Endodermal cell (in vitro differentiated cells): ENCODE measurements at regions not wholly inside any gene's neighbourhood (a gene's known extent, or its start where the extent isn't known, plus 50 kb on each side); places are given as distances from the start of the nearest gene placed in this dataset.

Experiments
- DNase-seq: peaks from one replicate; pipeline ENCODE4 v3.0.0-alpha.2; 2017
- H3K27ac ChIP-seq: 2 replicates; pipeline ENCODE4 v1.5.1; 2013; ENCODE audit warnings: mild to moderate bottlenecking, low read depth, low read length, moderate library complexity
- H3K27me3 ChIP-seq: 2 replicates; pipeline ENCODE4 v1.6.1; 2013; ENCODE audit warnings: mild to moderate bottlenecking, low read length, moderate library complexity; ENCODE audit not compliant: insufficient read depth, control insufficient read depth, poor library complexity, severe bottlenecking
- H3K36me3 ChIP-seq: 2 replicates; pipeline ENCODE4 v1.7.0; 2013; ENCODE audit warnings: mild to moderate bottlenecking, low read length, moderate library complexity; ENCODE audit not compliant: control insufficient read depth, insufficient read depth
- H3K4me1 ChIP-seq: one replicate; pipeline ENCODE4 v1.7.0; 2013; ENCODE audit warnings: low read length; ENCODE audit not compliant: control insufficient read depth, insufficient read depth
- H3K4me3 ChIP-seq: 2 replicates; pipeline ENCODE4 v1.5.1; 2013; ENCODE audit warnings: mild to moderate bottlenecking, low read length, moderate library complexity
- H3K9ac ChIP-seq: 2 replicates; pipeline ENCODE4 v1.6.1; 2013; ENCODE audit warnings: mild to moderate bottlenecking, low read length, moderate library complexity; ENCODE audit not compliant: poor library complexity, severe bottlenecking; ENCODE audit errors: extremely low read depth
- H3K9me3 ChIP-seq: 2 replicates; pipeline ENCODE4 v1.6.1; 2013; ENCODE audit warnings: mild to moderate bottlenecking, low read length, moderate library complexity; ENCODE audit not compliant: control insufficient read depth
- H3K27ac Mint-ChIP-seq: 2 replicates; pipeline ENCODE4 v1.8.0; 2020; ENCODE audit warnings: mixed read lengths
- H3K27me3 Mint-ChIP-seq: 2 replicates; pipeline ENCODE4 v1.8.0; 2021; ENCODE audit warnings: mild to moderate bottlenecking, mixed read lengths; ENCODE audit not compliant: insufficient read depth
- H3K36me3 Mint-ChIP-seq: 2 replicates; pipeline ENCODE4 v1.8.0; 2020; ENCODE audit warnings: low read depth, mixed read lengths
- H3K4me1 Mint-ChIP-seq: 2 replicates; pipeline ENCODE4 v1.8.0; 2020; ENCODE audit warnings: mixed read lengths
- H3K4me3 Mint-ChIP-seq: 2 replicates; pipeline ENCODE4 v1.8.0; 2020; ENCODE audit warnings: mild to moderate bottlenecking, moderate library complexity, mixed read lengths
- H3K9me3 Mint-ChIP-seq: 2 replicates; pipeline ENCODE4 v1.8.0; 2020; ENCODE audit warnings: mild to moderate bottlenecking, mixed read lengths
- CTCF ChIP-seq: fragments of 200-600 bp; sonication (generic); conservative IDR thresholded peaks from 2 replicates; pipeline ENCODE4 v1.5.0; 2021; ENCODE audit warnings: antibody characterized with exemption, mild to moderate bottlenecking
- WGBS, 2 experiments: methylation state at CpG; one replicate each; pipeline versions ENCODE4 v1.1.5 to v1.1.7; 2013; ENCODE audit warnings: missing lambda C conversion rate in 2 of 2, mixed read lengths in 1 of 2; ENCODE audit not compliant: insufficient coverage in 1 of 2, insufficient read length in 1 of 2; 5-methylcytosine and 5-hydroxymethylcytosine counted together

GRCh38 chr10:37733822-37734221 is 123.6 kb downstream of the ZNF248 start:
- H3K27ac Mint-ChIP-seq = no peak overlapping the region
- no peak for TF ChIP-seq CTCF
- Histone ChIP-seq H3K27me3 (no peaks in the 10 kb centered on the region), H3K9me3 (peaks cover 60% of the 10 kb centered on the region), H3K4me3 (no peak overlapping the region), H3K36me3 (no peaks in the 10 kb centered on the region), H3K27ac (no peak overlapping the region), H3K4me1 (no peaks in the 10 kb centered on the region), H3K9ac (no peak overlapping the region)
- no peaks in the 10 kb centered on the region for H3K27me3 Mint-ChIP-seq
- DNase-seq = no peak
- H3K36me3 Mint-ChIP-seq = no peaks in the 10 kb centered on the region
- no peak overlapping the region for H3K4me3 Mint-ChIP-seq
- H3K9me3 Mint-ChIP-seq = peaks cover 82% of the 10 kb centered on the region
- no peaks in the 10 kb centered on the region for H3K4me1 Mint-ChIP-seq
- WGBS, 2 experiments = 80 to 91% methylated on average over 1 to 2 of the region's 2 CpGs

GRCh38 chr10:37732685-37733084 is 124.7 kb downstream of the ZNF248 start:
- H3K27me3 Mint-ChIP-seq = no peaks in the 10 kb centered on the region
- H3K4me3 Mint-ChIP-seq = no peak overlapping the region
- Histone ChIP-seq H3K9ac (no peak overlapping the region), H3K27me3 (no peaks in the 10 kb centered on the region), H3K36me3 (no peaks in the 10 kb centered on the region), H3K4me3 (no peak overlapping the region), H3K9me3 (peaks cover 58% of the 10 kb centered on the region), H3K4me1 (no peaks in the 10 kb centered on the region), H3K27ac (no peak overlapping the region)
- no peak for TF ChIP-seq CTCF
- H3K36me3 Mint-ChIP-seq = no peaks in the 10 kb centered on the region
- H3K9me3 Mint-ChIP-seq = peaks cover 81% of the 10 kb centered on the region
- H3K27ac Mint-ChIP-seq = no peak overlapping the region
- no peaks in the 10 kb centered on the region for H3K4me1 Mint-ChIP-seq
- no peak for DNase-seq

DNA sequence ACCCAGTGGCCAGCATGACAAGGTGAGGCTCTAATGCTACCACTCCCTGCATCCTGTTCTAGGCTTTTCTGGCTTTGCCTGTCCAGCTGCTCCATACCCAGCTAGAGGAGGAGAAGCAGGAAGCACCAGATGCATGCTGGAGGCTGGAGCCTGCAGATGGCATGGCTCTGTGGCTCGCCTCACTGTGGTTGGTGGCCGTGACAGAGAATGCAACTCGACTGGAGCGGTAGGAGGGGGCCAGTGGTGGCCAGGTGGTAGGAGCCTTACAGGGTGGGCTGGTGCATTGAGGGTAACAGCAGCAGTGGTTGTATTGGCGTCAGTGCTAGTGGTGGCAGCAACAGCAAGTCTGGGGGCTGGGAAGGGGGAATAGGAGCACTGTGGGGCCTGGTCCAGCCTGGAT is 128.6 kb downstream of the ZNF248 start:
- H3K9me3 ChIP-seq = peaks cover 78% of the 10 kb centered on the region
- 80% methylated on average over 5 of the region's 5 CpGs; no CpG with 5 or more reads in 1 of the 2 experiments for WGBS, 2 experiments
- H3K27me3 ChIP-seq = no peaks in the 10 kb centered on the region
- no peak overlapping the region for H3K9ac ChIP-seq
- H3K4me3 Mint-ChIP-seq = no peak overlapping the region
- H3K36me3 Mint-ChIP-seq = no peaks in the 10 kb centered on the region
- H3K27me3 Mint-ChIP-seq = no peaks in the 10 kb centered on the region
- no peaks in the 10 kb centered on the region for H3K36me3 ChIP-seq
- no peak overlapping the region for H3K27ac Mint-ChIP-seq
- H3K4me1 Mint-ChIP-seq = no peaks in the 10 kb centered on the region
- H3K27ac ChIP-seq = no peak overlapping the region
- no peak overlapping the region for H3K4me3 ChIP-seq
- no peaks in the 10 kb centered on the region for H3K4me1 ChIP-seq
- TF ChIP-seq CTCF = no peak
- no peak for DNase-seq
- peaks cover 84% of the 10 kb centered on the region for H3K9me3 Mint-ChIP-seq
